ENCODE measurements at regions not wholly inside any gene's neighbourhood (a gene's known extent, or its start where the extent isn't known, plus 50 kb on each side); places are given as distances from the start of the nearest gene placed in this dataset.

- Histone ChIP-seq H3K4me1 (no peaks in the 10 kb centered on the region), H3K36me3 (ENCODE audit: control insufficient read depth, insufficient read depth, low read length) (no peaks in the 10 kb centered on the region), H3K9me3 (0 out of 2 replicates have a peak, but pooled peaks cover 6% of the 10 kb centered on the region), H3K27me3 (replicated peaks; ENCODE audit: control insufficient read depth, insufficient read depth, low read length) (no peaks in the 10 kb centered on the region), H3K4me3 (ENCODE audit: low read depth, low read length) (no peak overlapping the region)
- Mint-ChIP-seq H3K27me3 (ENCODE audit: insufficient read depth, unreplicated experiment) (no peaks in the 10 kb centered on the region), H3K9me3 (ENCODE audit: unreplicated experiment) (peaks cover 9% of the 10 kb centered on the region), H3K4me3 (ENCODE audit: unreplicated experiment) (no peak overlapping the region), H3K36me3 (ENCODE audit: insufficient read depth, unreplicated experiment) (peaks cover 11% of the 10 kb centered on the region), H3K27ac (ENCODE audit: unreplicated experiment) (no peak overlapping the region), H3K4me1 (ENCODE audit: low read depth, unreplicated experiment) (no peaks in the 10 kb centered on the region)
- ChIA-PET POLR2A (no interaction called here), CTCF (no interaction called here)
- intact Hi-C loops (cut with micrococcal nuclease; ENCODE audit: unreplicated experiment) = no loop called here
- BruUV-seq (replicated peaks) = no TSS peak
- DNase-seq = no peak
- TF ChIP-seq CTCF (IDR thresholded peaks at IDR 0.05; ENCODE audit: insufficient read depth in 1 of 2, low read depth in 1 of 2, low read length in 1 of 2, severe bottlenecking in 1 of 2, unreplicated experiment in 1 of 2) = no peak
Measured at GRCh38 chr4:11287055-11287454, 141.6 kb downstream of the HS3ST1 start.

- ChIA-PET POLR2A (no interaction called here), CTCF (no interaction called here)
- Histone ChIP-seq H3K9me3 (0 out of 2 replicates have a peak, but pooled peaks cover 6% of the 10 kb centered on the region), H3K4me1 (no peaks in the 10 kb centered on the region), H3K27me3 (replicated peaks; ENCODE audit: control insufficient read depth, insufficient read depth, low read length) (no peaks in the 10 kb centered on the region), H3K36me3 (ENCODE audit: control insufficient read depth, insufficient read depth, low read length) (no peaks in the 10 kb centered on the region), H3K4me3 (ENCODE audit: low read depth, low read length) (no peak overlapping the region)
- no peak for DNase-seq
- BruUV-seq (replicated peaks) = no TSS peak
- Mint-ChIP-seq H3K9me3 (ENCODE audit: unreplicated experiment) (peaks cover 9% of the 10 kb centered on the region), H3K36me3 (ENCODE audit: insufficient read depth, unreplicated experiment) (peaks cover 11% of the 10 kb centered on the region), H3K27ac (ENCODE audit: unreplicated experiment) (no peak overlapping the region), H3K4me1 (ENCODE audit: low read depth, unreplicated experiment) (no peaks in the 10 kb centered on the region), H3K4me3 (ENCODE audit: unreplicated experiment) (no peak overlapping the region), H3K27me3 (ENCODE audit: insufficient read depth, unreplicated experiment) (no peaks in the 10 kb centered on the region)
- intact Hi-C loops (cut with micrococcal nuclease; ENCODE audit: unreplicated experiment) = no loop called here
- TF ChIP-seq CTCF (IDR thresholded peaks at IDR 0.05; ENCODE audit: insufficient read depth in 1 of 2, low read depth in 1 of 2, low read length in 1 of 2, severe bottlenecking in 1 of 2, unreplicated experiment in 1 of 2) = no peak
Measured at GRCh38 chr4:11286533-11286932, 142.2 kb downstream of the HS3ST1 start.

- DNase-seq = no peak
- no TSS peak for BruUV-seq (replicated peaks)
- TF ChIP-seq CTCF (IDR thresholded peaks at IDR 0.05; ENCODE audit: insufficient read depth in 1 of 2, low read depth in 1 of 2, low read length in 1 of 2, severe bottlenecking in 1 of 2, unreplicated experiment in 1 of 2) = no peak
- H3K4me1 Mint-ChIP-seq (ENCODE audit: low read depth, unreplicated experiment) = no peaks in the 10 kb centered on the region
- H3K36me3 Mint-ChIP-seq (ENCODE audit: insufficient read depth, unreplicated experiment) = peaks cover 11% of the 10 kb centered on the region
- POLR2A ChIA-PET = no interaction called here
- CTCF ChIA-PET = no interaction called here
- no peak overlapping the region for H3K4me3 Mint-ChIP-seq (ENCODE audit: unreplicated experiment)
- H3K27me3 Mint-ChIP-seq (ENCODE audit: insufficient read depth, unreplicated experiment) = no peaks in the 10 kb centered on the region
- Histone ChIP-seq H3K4me3 (ENCODE audit: low read depth, low read length) (no peak overlapping the region), H3K9me3 (0 out of 2 replicates have a peak, but pooled peaks cover 6% of the 10 kb centered on the region), H3K36me3 (ENCODE audit: control insufficient read depth, insufficient read depth, low read length) (no peaks in the 10 kb centered on the region), H3K27me3 (replicated peaks; ENCODE audit: control insufficient read depth, insufficient read depth, low read length) (no peaks in the 10 kb centered on the region), H3K4me1 (no peaks in the 10 kb centered on the region)
- H3K27ac Mint-ChIP-seq (ENCODE audit: unreplicated experiment) = no peak overlapping the region
- peaks cover 18% of the 10 kb centered on the region for H3K9me3 Mint-ChIP-seq (ENCODE audit: unreplicated experiment)
- intact Hi-C loops (cut with micrococcal nuclease; ENCODE audit: unreplicated experiment) = no loop called here
Measured at GRCh38 chr4:11281720-11282119, 147.0 kb downstream of the HS3ST1 start.
